Stimulated activated memory B cell treated with anti-CD40 and anti-IgM and Interleukin-4, amounts not matched to agents 10 μg/mL and 1 μg/mL and 100 μg/mL, for 72 hours (primary cell): ENCODE measurements at regions not wholly inside any gene's neighbourhood (a gene's known extent, or its start where the extent isn't known, plus 50 kb on each side); places are given as distances from the start of the nearest gene placed in this dataset.

Experiments used
- ATAC-seq: fragments of 150-1000 bp; cut with Tn5 transposase; 2 replicates; pipeline ENCODE4 v1.10.0; 2021
- H3K27ac Mint-ChIP-seq: one replicate; pipeline ENCODE4 v1.8.0; 2022; ENCODE audit warnings: mild to moderate bottlenecking, mixed read lengths
- H3K27me3 Mint-ChIP-seq: one replicate; pipeline ENCODE4 v1.8.0; 2022; ENCODE audit warnings: mixed read lengths
- H3K36me3 Mint-ChIP-seq: one replicate; pipeline ENCODE4 v1.8.0; 2022; ENCODE audit warnings: mixed read lengths
- H3K4me1 Mint-ChIP-seq: one replicate; pipeline ENCODE4 v1.8.0; 2022; ENCODE audit warnings: mixed read lengths
- H3K4me3 Mint-ChIP-seq: one replicate; pipeline ENCODE4 v1.8.0; 2022; ENCODE audit warnings: mild to moderate bottlenecking, moderate library complexity, mixed read lengths
- H3K9me3 Mint-ChIP-seq: one replicate; pipeline ENCODE4 v1.8.0; 2022; ENCODE audit warnings: mixed read lengths

DNA sequence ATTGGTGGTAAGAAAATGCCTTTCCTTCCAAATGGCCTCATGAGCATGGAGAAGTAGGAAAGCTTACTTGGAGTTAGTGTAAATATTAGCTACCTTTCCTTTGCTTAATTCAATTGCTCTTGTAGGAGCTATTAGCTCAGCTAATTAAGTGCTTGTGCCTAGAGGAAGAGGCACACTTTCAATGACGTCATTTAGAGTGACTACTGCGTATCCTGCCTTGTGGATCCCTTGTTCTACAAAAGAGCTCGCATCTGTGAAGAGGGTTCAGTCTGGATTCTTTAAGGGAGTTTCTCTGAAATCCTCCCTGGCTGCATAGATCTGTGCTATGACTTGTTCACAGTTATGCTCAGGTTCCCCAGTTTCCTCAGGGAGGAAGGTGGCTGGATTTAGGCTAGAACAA is 122.5 kb upstream of the SPHKAP start:
- Mint-ChIP-seq H3K27ac (no peak overlapping the region), H3K4me3 (no peak overlapping the region), H3K27me3 (no peaks in the 10 kb centered on the region), H3K36me3 (no peaks in the 10 kb centered on the region), H3K9me3 (peaks cover 2% of the 10 kb centered on the region), H3K4me1 (no peaks in the 10 kb centered on the region)
- no peak for ATAC-seq

DNA sequence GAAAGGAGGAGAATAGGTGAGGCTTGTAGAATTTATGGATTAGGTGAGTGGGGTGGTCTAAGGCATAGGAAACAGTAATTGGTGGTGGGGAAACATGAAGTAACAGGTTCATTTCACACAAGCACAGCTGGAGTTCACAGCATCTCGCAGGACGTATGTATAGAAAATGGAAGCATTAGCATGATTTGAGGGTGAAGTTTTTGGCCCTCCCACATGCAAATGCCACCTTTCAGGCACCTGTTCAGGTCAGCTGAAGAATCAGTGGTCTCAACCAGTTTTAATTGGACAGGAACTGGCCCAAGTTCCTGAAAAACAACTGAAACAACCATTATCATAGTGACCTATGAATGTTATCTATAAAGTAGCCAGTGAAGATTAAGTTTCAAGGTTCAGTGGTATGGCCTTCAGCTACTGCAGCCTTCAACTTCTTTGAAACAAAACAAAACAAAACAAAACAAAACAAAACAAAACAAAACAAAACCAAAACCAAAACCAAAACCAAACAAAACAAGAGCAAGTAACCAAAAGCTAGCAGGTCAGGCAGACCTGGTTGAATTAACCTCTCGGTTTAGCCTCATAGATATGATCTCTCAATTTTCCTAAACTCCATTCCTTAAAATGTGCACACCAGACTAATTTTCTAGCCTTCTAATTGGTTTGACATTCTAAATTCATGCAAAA is 102.1 kb upstream of the SPHKAP start:
- no peak overlapping the region for H3K4me3 Mint-ChIP-seq
- H3K4me1 Mint-ChIP-seq: peaks cover 6% of the 10 kb centered on the region
- peaks cover 3% of the 10 kb centered on the region for H3K9me3 Mint-ChIP-seq
- H3K36me3 Mint-ChIP-seq: no peaks in the 10 kb centered on the region
- H3K27ac Mint-ChIP-seq: no peak overlapping the region
- ATAC-seq: no peak
- H3K27me3 Mint-ChIP-seq: no peaks in the 10 kb centered on the region

DNA sequence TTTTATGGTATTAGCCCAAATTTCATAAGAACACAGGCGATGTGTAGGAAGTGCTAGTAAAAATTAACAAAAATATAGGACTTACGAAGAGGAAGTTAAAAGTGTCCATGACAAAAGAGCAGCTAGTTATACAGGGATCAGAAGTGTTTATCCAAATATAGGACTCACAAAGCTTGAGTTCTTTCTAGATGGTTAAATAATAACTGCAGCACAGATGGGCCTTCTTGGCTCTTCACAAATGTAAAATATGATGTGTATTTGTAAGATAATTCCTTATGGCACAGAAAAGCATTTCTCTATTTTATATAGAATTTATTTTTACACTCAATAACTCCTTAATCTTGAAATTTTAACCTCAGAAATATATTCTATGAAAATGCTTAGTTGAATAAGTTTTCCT is 100.9 kb upstream of the SPHKAP start:
- ATAC-seq: no peak
- Mint-ChIP-seq H3K27ac (no peak overlapping the region), H3K4me3 (no peak overlapping the region), H3K36me3 (no peaks in the 10 kb centered on the region), H3K4me1 (peaks cover 6% of the 10 kb centered on the region), H3K9me3 (peaks cover 3% of the 10 kb centered on the region), H3K27me3 (no peaks in the 10 kb centered on the region)

DNA sequence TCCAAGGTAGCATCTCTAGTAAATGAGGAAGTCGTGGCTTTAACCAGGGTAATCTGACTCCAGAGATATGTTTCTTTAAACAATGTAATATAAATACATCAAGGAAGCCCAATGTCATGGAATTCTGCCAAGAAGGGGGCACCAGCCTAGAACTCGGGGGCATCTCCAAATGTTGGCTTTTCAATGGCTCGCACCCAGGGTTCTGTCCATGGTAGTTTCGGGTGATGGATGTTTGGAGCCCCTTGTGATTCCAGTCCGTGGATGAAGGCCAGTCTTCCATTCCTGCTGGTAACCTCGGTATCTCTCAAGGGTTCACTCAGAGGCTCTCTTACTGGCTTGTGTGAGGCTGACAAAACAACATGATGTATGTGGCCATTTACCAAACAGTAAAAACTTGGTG is 91.7 kb upstream of the SPHKAP start:
- H3K4me1 Mint-ChIP-seq: no peaks in the 10 kb centered on the region
- no peaks in the 10 kb centered on the region for H3K36me3 Mint-ChIP-seq
- no peak overlapping the region for H3K27ac Mint-ChIP-seq
- no peak for ATAC-seq
- no peak overlapping the region for H3K4me3 Mint-ChIP-seq
- no peaks in the 10 kb centered on the region for H3K27me3 Mint-ChIP-seq
- no peaks in the 10 kb centered on the region for H3K9me3 Mint-ChIP-seq

DNA sequence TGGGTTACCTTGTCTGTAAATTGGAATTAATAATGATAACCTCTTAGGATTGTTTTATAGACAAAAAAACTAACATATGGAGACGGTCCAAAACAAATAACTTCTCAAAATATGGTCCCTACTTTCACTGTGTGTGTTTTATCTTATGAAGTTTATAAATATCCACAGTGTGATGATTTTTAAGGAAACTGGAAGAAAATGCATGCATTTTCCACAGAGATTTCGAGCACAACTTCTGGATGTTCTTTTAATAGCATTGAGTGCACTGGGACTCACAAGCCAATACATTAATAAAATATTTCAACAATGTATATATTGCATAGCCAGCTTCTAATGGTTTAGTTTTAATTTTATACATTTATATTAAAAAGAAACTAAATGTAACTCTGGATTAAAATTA is 87.9 kb upstream of the SPHKAP start:
- Mint-ChIP-seq H3K9me3 (peaks cover 3% of the 10 kb centered on the region), H3K4me3 (no peak overlapping the region), H3K27me3 (no peaks in the 10 kb centered on the region), H3K4me1 (no peaks in the 10 kb centered on the region), H3K27ac (no peak overlapping the region), H3K36me3 (no peaks in the 10 kb centered on the region)
- ATAC-seq: no peak

DNA sequence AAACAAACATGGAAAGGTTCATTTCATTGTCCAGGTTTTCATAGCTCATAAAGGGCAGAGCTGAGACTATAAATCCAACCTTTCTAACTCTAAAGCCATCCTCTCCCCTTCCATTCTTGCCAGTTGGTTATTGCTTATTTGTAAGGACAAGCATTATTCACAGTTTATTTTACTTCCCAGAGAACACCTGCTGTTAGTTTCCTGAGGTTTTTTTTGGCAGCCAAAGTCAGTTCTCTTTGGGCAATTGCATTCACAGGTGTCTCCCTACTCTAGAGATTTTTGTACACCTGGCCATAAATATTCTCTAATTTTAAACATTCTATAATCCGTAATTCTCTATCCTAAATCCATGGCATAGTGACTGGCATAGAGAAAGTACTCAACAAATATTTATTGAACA is 87.3 kb upstream of the SPHKAP start:
- Mint-ChIP-seq H3K27me3 (no peaks in the 10 kb centered on the region), H3K27ac (no peak overlapping the region), H3K36me3 (no peaks in the 10 kb centered on the region), H3K4me1 (no peaks in the 10 kb centered on the region), H3K9me3 (peaks cover 3% of the 10 kb centered on the region), H3K4me3 (no peak overlapping the region)
- no peak for ATAC-seq

DNA sequence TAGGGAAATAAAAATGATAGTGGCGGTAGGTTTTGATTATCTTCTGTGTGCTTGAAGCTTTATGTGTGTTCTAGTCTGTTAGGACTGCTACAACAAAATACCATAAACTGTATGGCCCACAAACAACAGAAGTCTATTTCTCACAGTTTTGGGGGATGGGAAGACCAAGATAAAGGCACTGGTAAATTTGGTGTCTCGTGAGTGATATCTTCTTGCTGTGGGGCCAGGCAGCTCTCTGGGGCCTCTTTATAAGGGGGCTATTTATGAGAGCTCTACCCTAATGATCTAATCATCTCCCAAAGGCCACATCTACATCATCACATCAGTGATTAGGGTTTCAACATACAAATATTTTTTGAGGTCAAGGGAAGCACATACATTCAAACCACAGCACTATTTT is 86.8 kb upstream of the SPHKAP start:
- H3K27ac Mint-ChIP-seq: no peak overlapping the region
- H3K36me3 Mint-ChIP-seq: no peaks in the 10 kb centered on the region
- no peaks in the 10 kb centered on the region for H3K27me3 Mint-ChIP-seq
- H3K9me3 Mint-ChIP-seq: peaks cover 3% of the 10 kb centered on the region
- no peaks in the 10 kb centered on the region for H3K4me1 Mint-ChIP-seq
- ATAC-seq: no peak
- no peak overlapping the region for H3K4me3 Mint-ChIP-seq

DNA sequence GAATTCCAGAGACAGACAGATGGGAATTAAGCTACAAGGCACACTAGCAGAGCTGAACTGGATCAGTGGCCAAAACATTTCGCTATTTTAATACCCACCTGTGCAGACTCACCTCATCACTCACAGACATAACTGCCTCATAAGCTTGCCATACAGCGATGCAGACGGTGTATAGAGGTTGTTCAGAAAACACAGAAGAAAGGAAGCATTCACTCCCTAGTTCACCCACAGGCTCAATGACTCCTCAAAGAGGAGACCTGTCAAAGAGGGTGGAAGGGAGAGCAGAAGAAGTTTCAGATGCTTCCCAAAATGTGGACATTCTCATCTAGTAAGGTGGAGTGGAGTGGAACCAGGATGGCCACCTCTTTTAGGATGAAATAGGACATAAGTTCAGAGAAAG is 81.7 kb upstream of the SPHKAP start:
- ATAC-seq: no peak
- H3K27ac Mint-ChIP-seq: no peak overlapping the region
- no peaks in the 10 kb centered on the region for H3K36me3 Mint-ChIP-seq
- no peak overlapping the region for H3K4me3 Mint-ChIP-seq
- peaks cover 5% of the 10 kb centered on the region for H3K9me3 Mint-ChIP-seq
- H3K27me3 Mint-ChIP-seq: no peaks in the 10 kb centered on the region
- H3K4me1 Mint-ChIP-seq: no peaks in the 10 kb centered on the region

DNA sequence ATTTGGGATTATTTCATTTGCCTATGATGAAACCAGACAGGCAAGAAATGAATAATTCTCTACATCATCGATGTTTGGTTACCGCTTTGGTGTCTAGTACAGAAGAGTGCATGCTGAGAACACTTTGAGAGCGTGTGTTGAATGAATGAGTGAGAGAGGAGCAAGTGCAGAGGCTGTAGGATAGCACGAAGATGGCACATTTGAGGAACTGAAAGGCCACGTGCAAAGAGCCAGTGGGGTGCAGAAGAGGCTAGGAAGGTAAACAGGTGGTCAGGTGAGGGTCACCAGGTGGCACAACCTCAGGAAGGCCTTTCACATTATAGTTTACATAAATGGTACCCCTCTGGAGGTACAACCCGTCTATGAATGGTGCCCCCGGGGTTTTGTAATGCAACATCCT is 80.1 kb upstream of the SPHKAP start:
- Mint-ChIP-seq H3K27me3 (no peaks in the 10 kb centered on the region), H3K4me1 (no peaks in the 10 kb centered on the region), H3K27ac (no peak overlapping the region), H3K4me3 (no peak overlapping the region), H3K36me3 (no peaks in the 10 kb centered on the region), H3K9me3 (peaks cover 5% of the 10 kb centered on the region)
- no peak for ATAC-seq

DNA sequence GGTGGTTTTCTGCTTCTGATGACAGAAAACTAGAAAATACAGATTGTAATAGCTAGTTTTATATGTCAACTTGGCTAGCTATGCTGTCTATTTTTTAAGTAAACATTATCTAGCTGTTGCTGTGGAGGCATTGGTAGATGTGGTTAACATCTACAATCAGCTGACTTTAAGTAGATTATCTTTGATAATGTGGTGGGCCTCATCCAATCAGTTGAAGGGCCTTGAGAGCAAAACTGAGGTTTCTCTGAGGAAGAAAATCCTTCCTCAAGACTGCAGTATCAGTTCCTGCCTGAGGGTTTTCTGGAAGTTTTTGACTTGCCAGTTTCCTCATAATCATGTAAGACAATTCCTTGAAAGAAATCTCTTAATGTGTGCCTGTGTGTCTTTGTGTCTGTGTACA is 75.9 kb upstream of the SPHKAP start:
- no peaks in the 10 kb centered on the region for H3K4me1 Mint-ChIP-seq
- ATAC-seq: no peak
- no peaks in the 10 kb centered on the region for H3K36me3 Mint-ChIP-seq
- H3K9me3 Mint-ChIP-seq: peaks cover 3% of the 10 kb centered on the region
- no peak overlapping the region for H3K4me3 Mint-ChIP-seq
- no peak overlapping the region for H3K27ac Mint-ChIP-seq
- no peaks in the 10 kb centered on the region for H3K27me3 Mint-ChIP-seq

DNA sequence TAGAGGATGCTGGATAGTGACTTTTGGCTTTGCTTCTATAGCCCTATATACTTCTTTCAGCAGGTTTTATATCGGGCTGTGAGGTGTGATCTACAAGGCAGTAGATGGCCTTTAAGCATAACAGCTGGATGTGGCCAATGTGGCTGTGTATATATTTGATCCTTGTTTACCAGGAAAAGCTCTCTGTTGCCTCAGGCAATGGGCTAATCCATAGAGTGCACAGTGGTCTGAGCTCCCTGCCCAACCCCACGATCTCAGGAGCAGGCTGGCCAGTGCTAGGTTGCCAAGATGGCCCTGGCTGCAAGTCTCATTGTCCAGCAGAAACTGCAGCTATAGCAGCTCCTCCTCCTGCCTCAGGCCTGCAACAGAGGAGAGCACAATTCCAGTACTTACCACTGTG is 72.3 kb upstream of the SPHKAP start:
- Mint-ChIP-seq H3K27me3 (no peaks in the 10 kb centered on the region), H3K9me3 (peaks cover 3% of the 10 kb centered on the region), H3K27ac (no peak overlapping the region), H3K4me1 (no peaks in the 10 kb centered on the region), H3K36me3 (no peaks in the 10 kb centered on the region), H3K4me3 (no peak overlapping the region)
- no peak for ATAC-seq

DNA sequence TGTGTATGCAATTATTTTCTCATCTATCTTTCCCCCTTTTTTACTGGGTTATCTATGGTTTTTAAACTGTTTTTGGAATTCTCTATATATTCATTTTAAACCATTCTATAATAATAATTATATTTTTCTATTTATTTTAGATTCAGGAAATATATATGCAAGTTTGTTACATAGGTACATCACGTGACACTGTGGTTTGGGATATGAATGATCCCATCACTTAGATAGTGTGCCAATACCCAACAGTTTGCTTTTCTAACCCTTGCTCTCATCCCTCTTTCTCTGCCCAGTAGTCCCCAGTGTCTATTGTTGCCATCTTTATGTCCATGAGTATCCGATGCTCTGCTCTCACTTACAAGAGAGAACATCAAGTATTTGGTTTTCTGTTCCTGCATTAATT is 65.8 kb upstream of the SPHKAP start:
- Mint-ChIP-seq H3K4me3 (no peak overlapping the region), H3K4me1 (no peaks in the 10 kb centered on the region), H3K9me3 (peaks cover 10% of the 10 kb centered on the region), H3K27me3 (no peaks in the 10 kb centered on the region), H3K36me3 (no peaks in the 10 kb centered on the region), H3K27ac (no peak overlapping the region)
- ATAC-seq: no peak

DNA sequence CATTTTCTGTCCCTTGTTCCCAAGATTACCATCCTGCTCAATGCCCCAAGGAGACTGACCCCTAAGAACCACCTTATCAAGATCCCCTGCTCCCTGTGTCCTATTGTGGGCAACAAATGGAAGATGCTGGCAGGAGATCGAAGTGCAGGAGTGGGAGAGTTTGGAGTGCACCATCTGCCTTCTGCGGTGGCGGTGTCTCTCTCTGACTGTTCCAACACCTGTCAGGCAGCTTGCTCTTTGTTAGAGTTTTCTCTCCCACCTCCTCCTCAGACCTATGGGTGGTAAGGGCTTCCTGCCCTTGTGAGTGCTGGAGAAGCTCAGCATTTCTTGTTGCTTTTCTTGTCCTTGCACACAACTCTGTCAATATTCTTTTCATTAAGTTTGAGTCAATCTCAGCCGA is 64.1 kb upstream of the SPHKAP start:
- Mint-ChIP-seq H3K36me3 (no peaks in the 10 kb centered on the region), H3K27ac (no peak overlapping the region), H3K27me3 (no peaks in the 10 kb centered on the region), H3K4me1 (no peaks in the 10 kb centered on the region), H3K4me3 (no peak overlapping the region), H3K9me3 (peaks cover 11% of the 10 kb centered on the region)
- ATAC-seq: no peak

DNA sequence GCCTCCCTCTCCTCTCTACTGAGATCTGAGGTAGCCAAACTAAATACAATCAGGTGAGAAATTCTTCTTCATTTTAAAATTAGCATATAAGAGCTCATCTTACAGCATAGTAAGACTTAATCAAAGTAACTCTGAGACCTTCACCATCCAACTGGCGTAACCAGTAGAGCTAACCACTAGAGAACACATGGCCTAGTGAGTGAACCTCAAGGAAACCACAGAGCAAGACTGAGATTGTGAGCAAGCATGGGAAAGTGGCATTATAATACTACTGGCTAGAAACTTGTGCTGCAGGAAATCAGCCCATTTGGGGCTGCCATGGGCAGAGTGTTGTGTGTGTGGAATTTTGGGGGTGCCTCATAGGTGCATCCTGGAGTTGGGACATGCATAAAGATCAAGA is 61.1 kb upstream of the SPHKAP start:
- no peak overlapping the region for H3K4me3 Mint-ChIP-seq
- no peaks in the 10 kb centered on the region for H3K4me1 Mint-ChIP-seq
- no peak overlapping the region for H3K27ac Mint-ChIP-seq
- H3K36me3 Mint-ChIP-seq: no peaks in the 10 kb centered on the region
- no peak for ATAC-seq
- H3K9me3 Mint-ChIP-seq: peaks cover 10% of the 10 kb centered on the region
- H3K27me3 Mint-ChIP-seq: no peaks in the 10 kb centered on the region

DNA sequence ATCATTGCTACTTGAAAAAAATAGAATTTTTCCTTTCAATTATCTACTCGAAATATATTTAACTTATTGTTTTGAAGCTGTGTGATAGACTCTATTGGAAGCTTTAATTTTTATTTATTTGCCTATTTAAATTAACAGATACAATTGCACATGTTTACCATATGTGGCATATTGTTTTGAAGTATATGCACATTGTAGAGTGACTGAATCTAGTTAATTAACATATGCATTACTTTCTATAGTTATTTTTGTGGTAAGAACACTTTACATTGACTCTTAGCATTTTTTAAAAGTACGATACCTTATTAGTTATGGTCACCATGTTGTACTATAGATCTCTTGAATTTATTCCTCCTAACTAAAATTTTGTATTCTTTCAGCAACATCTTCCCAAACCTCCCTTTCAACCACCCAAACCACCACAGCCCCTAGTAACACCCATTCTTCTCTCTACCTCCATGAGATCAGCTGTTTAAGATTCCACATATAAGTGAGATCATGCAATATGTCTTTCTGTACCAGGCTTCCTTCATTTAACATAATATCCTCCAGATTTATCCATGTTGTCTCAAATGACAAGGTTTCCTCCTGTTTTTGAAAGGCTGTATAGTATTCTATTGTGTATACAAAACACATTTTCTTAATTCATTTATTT is 58.5 kb upstream of the SPHKAP start:
- Mint-ChIP-seq H3K4me1 (no peaks in the 10 kb centered on the region), H3K4me3 (no peak overlapping the region), H3K9me3 (peaks cover 7% of the 10 kb centered on the region), H3K36me3 (no peaks in the 10 kb centered on the region), H3K27ac (no peak overlapping the region), H3K27me3 (no peaks in the 10 kb centered on the region)
- ATAC-seq: no peak

DNA sequence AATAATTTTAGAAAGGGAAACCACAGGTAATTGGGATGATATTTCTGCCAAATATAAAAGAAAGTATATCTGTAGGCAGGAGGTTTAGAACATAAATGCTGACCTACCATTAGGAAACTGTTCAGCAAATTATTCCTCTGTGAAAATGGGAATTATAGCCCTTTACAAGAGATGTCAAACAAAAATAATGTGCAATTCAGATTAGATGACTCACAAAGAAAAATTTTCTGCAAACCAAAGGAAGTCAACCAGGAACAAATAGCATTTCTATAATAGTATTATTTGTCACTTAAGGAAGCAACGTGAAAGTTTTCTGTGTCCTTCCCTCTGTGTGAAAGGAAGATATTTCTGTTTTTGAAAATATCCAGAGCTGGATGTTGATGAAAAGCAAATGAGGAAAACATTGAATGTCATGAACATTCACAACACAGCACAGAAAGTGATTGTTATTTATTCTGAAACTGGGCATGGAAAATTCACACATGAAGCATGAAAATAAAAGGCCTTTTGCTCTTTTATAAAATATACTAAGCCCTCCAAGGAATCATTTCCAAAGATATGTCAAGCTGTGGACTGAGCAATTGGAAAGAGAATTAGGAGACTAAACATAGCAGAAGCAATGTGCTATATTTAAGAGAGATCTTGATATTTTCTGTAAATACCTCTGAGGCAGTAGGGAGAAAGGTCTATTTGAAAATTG is 57.9 kb upstream of the SPHKAP start:
- H3K27me3 Mint-ChIP-seq: no peaks in the 10 kb centered on the region
- no peaks in the 10 kb centered on the region for H3K36me3 Mint-ChIP-seq
- H3K4me1 Mint-ChIP-seq: no peaks in the 10 kb centered on the region
- H3K4me3 Mint-ChIP-seq: no peak overlapping the region
- peaks cover 7% of the 10 kb centered on the region for H3K9me3 Mint-ChIP-seq
- ATAC-seq: no peak
- H3K27ac Mint-ChIP-seq: no peak overlapping the region
